ENCODE measurements at regions not wholly inside any gene's neighbourhood (a gene's known extent, or its start where the extent isn't known, plus 50 kb on each side); places are given as distances from the start of the nearest gene placed in this dataset.

GRCh38 chr17:54013072-54013471 is 190.3 kb downstream of the KIF2B start:
- TF ChIP-seq POLR2AphosphoS5 (IDR thresholded peaks at IDR 0.05) = no peak
- TF ChIP-seq, protein P1, sequence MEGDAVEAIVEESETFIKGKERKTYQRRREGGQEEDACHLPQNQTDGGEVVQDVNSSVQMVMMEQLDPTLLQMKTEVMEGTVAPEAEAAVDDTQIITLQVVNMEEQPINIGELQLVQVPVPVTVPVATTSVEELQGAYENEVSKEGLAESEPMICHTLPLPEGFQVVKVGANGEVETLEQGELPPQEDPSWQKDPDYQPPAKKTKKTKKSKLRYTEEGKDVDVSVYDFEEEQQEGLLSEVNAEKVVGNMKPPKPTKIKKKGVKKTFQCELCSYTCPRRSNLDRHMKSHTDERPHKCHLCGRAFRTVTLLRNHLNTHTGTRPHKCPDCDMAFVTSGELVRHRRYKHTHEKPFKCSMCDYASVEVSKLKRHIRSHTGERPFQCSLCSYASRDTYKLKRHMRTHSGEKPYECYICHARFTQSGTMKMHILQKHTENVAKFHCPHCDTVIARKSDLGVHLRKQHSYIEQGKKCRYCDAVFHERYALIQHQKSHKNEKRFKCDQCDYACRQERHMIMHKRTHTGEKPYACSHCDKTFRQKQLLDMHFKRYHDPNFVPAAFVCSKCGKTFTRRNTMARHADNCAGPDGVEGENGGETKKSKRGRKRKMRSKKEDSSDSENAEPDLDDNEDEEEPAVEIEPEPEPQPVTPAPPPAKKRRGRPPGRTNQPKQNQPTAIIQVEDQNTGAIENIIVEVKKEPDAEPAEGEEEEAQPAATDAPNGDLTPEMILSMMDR (IDR thresholded peaks at IDR 0.05) = no peak
- no peak for TF ChIP-seq POLR2A (IDR thresholded peaks at IDR 0.05)
